GM10248 (cell line): ENCODE measurements at regions not wholly inside any gene's neighbourhood (a gene's known extent, or its start where the extent isn't known, plus 50 kb on each side); places are given as distances from the start of the nearest gene placed in this dataset.

ENCODE experiments used
- CTCF ChIA-PET: fragments of 300-600 bp; sonication (Branson Sonifier 250); formaldehyde crosslinking; extraction: SDS; loops from one replicate; lab custom pipeline; 2021; ENCODE audit warnings: antibody characterized with exemption; lab: Yijun Ruan, JAX
- POLR2A ChIA-PET: fragments of 350-650 bp; sonication (Branson Sonifier 250); formaldehyde crosslinking; extraction: SDS; loops from one replicate; lab custom pipeline; 2020; ENCODE audit warnings: antibody characterized with exemption; lab: Yijun Ruan, JAX
- DNase-seq: peaks from one replicate; pipeline ENCODE4 v3.0.0; 2012; ENCODE audit errors: extremely low spot score
- CTCF ChIP-seq: IDR thresholded peaks from 2 replicates; pipeline ENCODE4 v1.5.1; 2012; ENCODE audit warnings: mild to moderate bottlenecking, low read depth; ENCODE audit errors: extremely low read depth, missing control alignments, control extremely low read depth

GRCh38 chr15:62296756-62297507, 131.8 kb upstream of the C2CD4B start:
- CTCF ChIA-PET = interaction anchor here (1.6 kb wide), 1 partner anchor 10 kb away, joined by 5 read pairs; no protein-coding TSS in a partner anchor

GRCh38 chr15:62297522-62297921, 132.4 kb upstream of the C2CD4B start:
- DNase-seq = no peak
- CTCF ChIA-PET = interaction anchor here (0.8 to 1.6 kb wide), 2 partner anchors 9 to 11 kb away, joined by 4 to 5 read pairs; no protein-coding TSS in a partner anchor
- no peak for TF ChIP-seq CTCF
- POLR2A ChIA-PET = no interaction called here

More at GRCh38 chr15:62296756-62297507, 131.8 kb upstream of the C2CD4B start:
- POLR2A ChIA-PET = no interaction called here
- no peak for DNase-seq
- no peak for TF ChIP-seq CTCF

- ChIA-PET CTCF (interaction anchor here (0.8 to 1.6 kb wide), 2 partner anchors 9 to 11 kb away, joined by 4 to 5 read pairs; no protein-coding TSS in a partner anchor), POLR2A (no interaction called here)
- DNase-seq = no peak
- TF ChIP-seq CTCF = no peak
These were observed 132.8 kb upstream of the C2CD4B start for GRCh38 chr15:62297933-62298332.

- ChIA-PET CTCF (no interaction called here), POLR2A (no interaction called here)
- no peak for DNase-seq
- no peak for TF ChIP-seq CTCF
These were observed 133.7 kb upstream of the C2CD4B start for GRCh38 chr15:62298811-62299210.

GRCh38 chr15:62299541-62299940, 134.5 kb upstream of the C2CD4B start:
- ChIA-PET CTCF (no interaction called here), POLR2A (no interaction called here)
- DNase-seq = no peak
- TF ChIP-seq CTCF = no peak

GRCh38 chr15:62301993-62302675, 137.0 kb upstream of the C2CD4B start:
- ChIA-PET CTCF (interaction anchor here (1.1 kb wide), 1 partner anchor 10 kb away, joined by 3 read pairs; no protein-coding TSS in a partner anchor), POLR2A (no interaction called here)
- TF ChIP-seq CTCF = no peak
- DNase-seq = no peak
